ENCODE measurements at regions not wholly inside any gene's neighbourhood (a gene's known extent, or its start where the extent isn't known, plus 50 kb on each side); places are given as distances from the start of the nearest gene placed in this dataset.

DNA sequence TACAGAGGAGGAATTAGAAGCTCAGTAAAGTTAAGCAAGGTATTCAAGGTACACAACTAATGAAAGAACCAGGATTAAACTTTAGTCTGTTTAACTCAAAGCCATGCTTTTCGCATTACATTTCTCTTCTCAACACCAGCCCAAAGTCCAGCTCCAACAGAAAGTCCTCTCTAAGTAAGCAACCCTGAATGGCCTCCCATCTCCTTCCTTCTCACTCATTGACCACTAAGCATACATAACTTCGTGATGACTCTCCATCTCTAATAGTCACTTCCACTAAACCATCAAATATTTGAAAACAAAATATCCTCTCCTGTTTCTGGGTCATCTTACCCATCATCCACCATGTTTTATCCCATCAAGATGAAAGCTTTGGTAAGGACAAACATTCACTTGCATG is 219.8 kb downstream of the RAD51AP2 start:
- H3K9me3 ChIP-seq (ENCODE audit: severe bottlenecking) = no peaks in the 10 kb centered on the region
- no peaks in the 10 kb centered on the region for H3K27me3 ChIP-seq (ENCODE audit: insufficient read depth, low read depth, severe bottlenecking)
- H3K36me3 ChIP-seq = no peaks in the 10 kb centered on the region
- TF ChIP-seq, protein P1, sequence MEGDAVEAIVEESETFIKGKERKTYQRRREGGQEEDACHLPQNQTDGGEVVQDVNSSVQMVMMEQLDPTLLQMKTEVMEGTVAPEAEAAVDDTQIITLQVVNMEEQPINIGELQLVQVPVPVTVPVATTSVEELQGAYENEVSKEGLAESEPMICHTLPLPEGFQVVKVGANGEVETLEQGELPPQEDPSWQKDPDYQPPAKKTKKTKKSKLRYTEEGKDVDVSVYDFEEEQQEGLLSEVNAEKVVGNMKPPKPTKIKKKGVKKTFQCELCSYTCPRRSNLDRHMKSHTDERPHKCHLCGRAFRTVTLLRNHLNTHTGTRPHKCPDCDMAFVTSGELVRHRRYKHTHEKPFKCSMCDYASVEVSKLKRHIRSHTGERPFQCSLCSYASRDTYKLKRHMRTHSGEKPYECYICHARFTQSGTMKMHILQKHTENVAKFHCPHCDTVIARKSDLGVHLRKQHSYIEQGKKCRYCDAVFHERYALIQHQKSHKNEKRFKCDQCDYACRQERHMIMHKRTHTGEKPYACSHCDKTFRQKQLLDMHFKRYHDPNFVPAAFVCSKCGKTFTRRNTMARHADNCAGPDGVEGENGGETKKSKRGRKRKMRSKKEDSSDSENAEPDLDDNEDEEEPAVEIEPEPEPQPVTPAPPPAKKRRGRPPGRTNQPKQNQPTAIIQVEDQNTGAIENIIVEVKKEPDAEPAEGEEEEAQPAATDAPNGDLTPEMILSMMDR (IDR thresholded peaks at IDR 0.05; ENCODE audit: low read depth, low read length) = no peak
- DNase-seq = no peak
- no peak overlapping the region for H3K4me3 ChIP-seq (ENCODE audit: low read depth, low read length)
- no peak overlapping the region for H3K27ac ChIP-seq

DNA sequence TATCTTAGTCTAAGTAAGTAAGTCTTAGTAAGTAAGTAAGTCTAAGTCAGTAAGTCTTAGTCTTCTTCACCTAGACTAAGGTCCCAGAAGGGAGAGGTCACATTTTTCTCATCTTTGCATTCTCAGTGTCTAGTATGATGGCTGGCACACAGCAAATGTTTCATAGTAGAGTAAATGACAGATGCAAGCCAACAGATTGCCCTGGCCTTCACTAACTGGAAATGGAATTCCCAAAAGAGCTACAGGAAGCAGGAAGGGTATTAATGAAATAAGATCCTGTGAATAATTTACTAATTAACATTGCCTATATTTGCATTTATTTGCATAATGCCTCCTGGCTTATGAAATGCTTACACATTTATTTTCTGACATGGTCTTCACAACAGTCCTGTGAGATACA is 221.6 kb downstream of the RAD51AP2 start:
- TF ChIP-seq, protein P1 (IDR thresholded peaks at IDR 0.05; ENCODE audit: low read depth, low read length) = no peak
- H3K27me3 ChIP-seq (ENCODE audit: insufficient read depth, low read depth, severe bottlenecking) = no peaks in the 10 kb centered on the region
- H3K4me3 ChIP-seq (ENCODE audit: low read depth, low read length) = no peak overlapping the region
- H3K9me3 ChIP-seq (ENCODE audit: severe bottlenecking) = no peaks in the 10 kb centered on the region
- DNase-seq = no peak
- no peaks in the 10 kb centered on the region for H3K36me3 ChIP-seq
- H3K27ac ChIP-seq = no peak overlapping the region

DNA sequence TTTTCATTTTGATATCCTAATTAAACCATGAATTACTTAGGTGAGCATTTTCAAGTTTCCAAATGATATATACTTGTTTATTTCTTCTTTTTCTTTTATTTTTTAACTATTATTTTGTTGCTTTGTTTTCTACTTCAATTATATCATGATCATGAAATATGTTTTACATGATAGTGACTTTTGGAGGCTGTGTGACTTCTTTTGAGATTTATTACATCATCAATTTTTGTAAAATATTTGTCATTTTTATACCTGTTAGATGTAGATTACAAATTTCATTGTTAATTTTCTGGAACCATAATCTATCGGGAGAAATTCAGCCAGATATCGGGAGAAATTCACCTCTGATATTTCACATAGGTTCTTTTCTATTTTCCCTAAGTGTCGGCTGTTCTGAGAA is 228.6 kb downstream of the RAD51AP2 start:
- no peaks in the 10 kb centered on the region for H3K27me3 ChIP-seq (ENCODE audit: insufficient read depth, low read depth, severe bottlenecking)
- DNase-seq = no peak
- H3K9me3 ChIP-seq (ENCODE audit: severe bottlenecking) = no peaks in the 10 kb centered on the region
- no peaks in the 10 kb centered on the region for H3K36me3 ChIP-seq
- H3K27ac ChIP-seq = no peak overlapping the region
- TF ChIP-seq, protein P1 (IDR thresholded peaks at IDR 0.05; ENCODE audit: low read depth, low read length) = no peak
- H3K4me3 ChIP-seq (ENCODE audit: low read depth, low read length) = no peak overlapping the region

DNA sequence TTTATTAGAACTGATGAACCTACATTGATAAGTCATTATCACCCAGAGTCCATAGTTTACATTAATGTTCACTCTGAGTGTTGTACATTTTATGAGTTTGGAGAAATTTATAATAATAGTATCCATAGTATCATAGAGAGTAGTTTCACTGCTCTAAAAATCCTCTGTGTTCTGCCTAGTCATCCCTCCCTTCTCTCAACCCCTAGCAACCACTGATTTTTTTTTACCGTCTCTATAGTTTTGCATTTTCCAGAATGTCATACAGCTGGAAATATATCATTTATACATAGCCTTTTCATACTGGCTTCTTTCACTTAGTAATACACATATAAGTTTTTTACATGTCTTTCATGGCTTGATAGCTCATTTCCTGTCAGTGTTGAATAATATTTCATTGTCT is 231.1 kb downstream of the RAD51AP2 start:
- TF ChIP-seq, protein P1 (IDR thresholded peaks at IDR 0.05; ENCODE audit: low read depth, low read length) = no peak
- Histone ChIP-seq H3K4me3 (ENCODE audit: low read depth, low read length) (no peak overlapping the region), H3K9me3 (ENCODE audit: severe bottlenecking) (no peaks in the 10 kb centered on the region), H3K36me3 (no peaks in the 10 kb centered on the region), H3K27me3 (ENCODE audit: insufficient read depth, low read depth, severe bottlenecking) (no peaks in the 10 kb centered on the region), H3K27ac (no peak overlapping the region)
- no peak for DNase-seq

DNA sequence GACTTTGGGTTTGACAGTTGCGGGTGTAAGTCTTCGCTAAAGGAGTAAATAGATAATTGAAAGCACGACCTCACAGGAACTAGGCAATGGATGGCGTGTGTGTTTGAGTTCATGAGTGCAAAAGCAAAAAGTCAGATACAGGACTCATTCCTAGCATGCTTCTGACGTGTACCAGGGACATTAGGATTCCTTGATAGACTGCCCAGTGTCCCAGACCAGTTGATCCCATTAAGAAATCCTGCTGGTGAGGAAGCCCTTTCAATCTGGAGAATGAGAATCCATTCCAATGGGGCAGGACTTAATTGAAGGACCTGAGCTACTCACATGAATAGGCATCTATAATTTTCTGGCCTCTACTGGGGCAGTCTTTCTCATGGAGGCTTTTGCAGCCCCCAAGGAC is 235.4 kb downstream of the RAD51AP2 start:
- TF ChIP-seq, protein P1 (IDR thresholded peaks at IDR 0.05; ENCODE audit: low read depth, low read length) = no peak
- no peaks in the 10 kb centered on the region for H3K36me3 ChIP-seq
- no peaks in the 10 kb centered on the region for H3K27me3 ChIP-seq (ENCODE audit: insufficient read depth, low read depth, severe bottlenecking)
- no peak for DNase-seq
- no peaks in the 10 kb centered on the region for H3K9me3 ChIP-seq (ENCODE audit: severe bottlenecking)
- no peak overlapping the region for H3K27ac ChIP-seq
- no peak overlapping the region for H3K4me3 ChIP-seq (ENCODE audit: low read depth, low read length)

DNA sequence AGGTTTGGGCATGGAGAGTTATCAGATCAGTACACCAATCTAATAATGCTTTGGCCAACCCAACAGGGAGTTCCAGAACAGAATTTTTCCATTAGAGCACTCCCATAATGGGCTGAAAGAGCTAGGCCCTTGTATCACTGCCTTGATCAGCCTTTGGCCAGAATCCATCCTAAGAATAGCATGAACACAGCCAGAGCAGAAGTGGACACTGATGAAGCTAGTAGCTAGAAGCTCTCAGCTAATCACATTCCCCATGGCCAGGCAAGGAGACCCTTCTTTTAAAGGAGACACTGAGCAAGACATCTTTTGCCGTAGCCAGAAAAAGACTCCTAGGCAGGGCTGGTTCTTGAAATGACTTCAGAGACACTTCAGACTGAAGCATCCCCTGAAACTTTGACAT is 236.0 kb downstream of the RAD51AP2 start:
- H3K9me3 ChIP-seq (ENCODE audit: severe bottlenecking) = no peaks in the 10 kb centered on the region
- no peak for DNase-seq
- H3K27ac ChIP-seq = no peak overlapping the region
- TF ChIP-seq, protein P1 (IDR thresholded peaks at IDR 0.05; ENCODE audit: low read depth, low read length) = no peak
- H3K27me3 ChIP-seq (ENCODE audit: insufficient read depth, low read depth, severe bottlenecking) = no peaks in the 10 kb centered on the region
- H3K36me3 ChIP-seq = no peaks in the 10 kb centered on the region
- H3K4me3 ChIP-seq (ENCODE audit: low read depth, low read length) = no peak overlapping the region

Data from WERI-Rb-1 (cell line).